ENCODE measurements at regions not wholly inside any gene's neighbourhood (a gene's known extent, or its start where the extent isn't known, plus 50 kb on each side); places are given as distances from the start of the nearest gene placed in this dataset.
A peak's percentile ranks its signal among the peaks of the same experiment; 100 is the strongest.

DNA sequence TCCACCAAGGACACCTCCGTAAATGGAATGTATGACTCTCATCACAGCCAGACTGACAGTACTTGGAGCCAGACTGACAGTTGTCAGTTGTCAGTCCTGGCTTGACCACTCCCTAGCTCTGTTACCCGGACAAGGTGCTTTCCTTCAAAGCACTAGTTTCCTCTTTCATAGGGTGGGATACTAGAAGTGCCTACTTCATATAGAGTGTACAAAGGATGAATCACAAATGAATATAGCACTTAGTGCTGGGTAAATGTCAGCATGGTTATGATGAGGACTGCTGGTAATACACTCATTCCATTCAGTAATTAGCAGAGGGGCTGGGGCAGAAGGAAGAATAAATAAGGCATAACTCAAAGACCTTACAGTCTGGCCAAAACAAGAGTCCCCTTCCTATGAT, 91.4 kb downstream of the ARL4C start:
- Histone ChIP-seq H3K9ac (ENCODE audit: low read length) (no peak overlapping the region), H3K9me3 (ENCODE audit: control insufficient read depth, low read length) (no peaks in the 10 kb centered on the region), H3K27me3 (replicated peaks; ENCODE audit: control insufficient read depth, insufficient read depth, low read length) (no peaks in the 10 kb centered on the region), H3K4me1 (ENCODE audit: control insufficient read depth, insufficient read depth, low read length) (peaks cover 3% of the 10 kb centered on the region), H3K4me3 (ENCODE audit: low read length) (no peak overlapping the region), H3K36me3 (ENCODE audit: control insufficient read depth, insufficient read depth, low read length, severe bottlenecking) (no peaks in the 10 kb centered on the region)
- no peak for DNase-seq (ENCODE audit: low read depth)

- no peaks in the 10 kb centered on the region for H3K9me3 ChIP-seq (ENCODE audit: control insufficient read depth, low read length)
- no peak for DNase-seq (ENCODE audit: low read depth)
- H3K27me3 ChIP-seq (replicated peaks; ENCODE audit: control insufficient read depth, insufficient read depth, low read length), result no peaks in the 10 kb centered on the region
- no peaks in the 10 kb centered on the region for H3K36me3 ChIP-seq (ENCODE audit: control insufficient read depth, insufficient read depth, low read length, severe bottlenecking)
- H3K4me3 ChIP-seq (ENCODE audit: low read length), result no peak overlapping the region
- H3K9ac ChIP-seq (ENCODE audit: low read length), result no peak overlapping the region
- H3K4me1 ChIP-seq (ENCODE audit: control insufficient read depth, insufficient read depth, low read length), result peaks cover 3% of the 10 kb centered on the region
Observed at GRCh38 chr2:234404957-234405356, 91.9 kb downstream of the ARL4C start.

GRCh38 chr2:234403751-234404150, 93.1 kb downstream of the ARL4C start:
- H3K9ac ChIP-seq (ENCODE audit: low read length), result no peak overlapping the region
- H3K4me1 ChIP-seq (ENCODE audit: control insufficient read depth, insufficient read depth, low read length), result peaks cover 3% of the 10 kb centered on the region
- no peaks in the 10 kb centered on the region for H3K27me3 ChIP-seq (replicated peaks; ENCODE audit: control insufficient read depth, insufficient read depth, low read length)
- no peaks in the 10 kb centered on the region for H3K36me3 ChIP-seq (ENCODE audit: control insufficient read depth, insufficient read depth, low read length, severe bottlenecking)
- H3K9me3 ChIP-seq (ENCODE audit: control insufficient read depth, low read length), result no peaks in the 10 kb centered on the region
- H3K4me3 ChIP-seq (ENCODE audit: low read length), result no peak overlapping the region
- no peak for DNase-seq (ENCODE audit: low read depth)

DNA sequence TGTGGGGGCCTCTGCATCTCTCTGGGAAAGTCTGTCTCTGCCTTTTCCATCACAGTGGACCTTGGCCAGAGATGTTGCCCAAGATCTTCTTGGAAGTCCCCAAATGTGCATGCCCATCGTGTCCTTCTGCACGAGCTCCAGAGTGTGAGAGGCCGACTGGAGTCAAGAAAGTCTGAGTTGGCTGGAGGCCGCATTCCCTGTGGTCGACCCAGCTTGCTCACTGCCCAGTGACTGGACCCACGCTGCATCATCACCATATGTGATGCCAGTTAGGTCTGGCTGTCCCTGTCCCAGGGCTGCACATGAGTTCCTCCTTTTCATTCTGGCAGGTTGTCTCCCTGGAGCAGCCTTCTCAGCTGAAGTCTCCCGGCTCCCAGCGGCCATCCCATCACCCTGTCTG, 93.8 kb downstream of the ARL4C start:
- H3K27me3 ChIP-seq (replicated peaks; ENCODE audit: control insufficient read depth, insufficient read depth, low read length), result no peaks in the 10 kb centered on the region
- peak; percentile 10 for DNase-seq (ENCODE audit: low read depth)
- H3K4me3 ChIP-seq (ENCODE audit: low read length), result no peak overlapping the region
- no peak overlapping the region for H3K9ac ChIP-seq (ENCODE audit: low read length)
- peaks cover 3% of the 10 kb centered on the region for H3K4me1 ChIP-seq (ENCODE audit: control insufficient read depth, insufficient read depth, low read length)
- no peaks in the 10 kb centered on the region for H3K36me3 ChIP-seq (ENCODE audit: control insufficient read depth, insufficient read depth, low read length, severe bottlenecking)
- H3K9me3 ChIP-seq (ENCODE audit: control insufficient read depth, low read length), result no peaks in the 10 kb centered on the region

DNA sequence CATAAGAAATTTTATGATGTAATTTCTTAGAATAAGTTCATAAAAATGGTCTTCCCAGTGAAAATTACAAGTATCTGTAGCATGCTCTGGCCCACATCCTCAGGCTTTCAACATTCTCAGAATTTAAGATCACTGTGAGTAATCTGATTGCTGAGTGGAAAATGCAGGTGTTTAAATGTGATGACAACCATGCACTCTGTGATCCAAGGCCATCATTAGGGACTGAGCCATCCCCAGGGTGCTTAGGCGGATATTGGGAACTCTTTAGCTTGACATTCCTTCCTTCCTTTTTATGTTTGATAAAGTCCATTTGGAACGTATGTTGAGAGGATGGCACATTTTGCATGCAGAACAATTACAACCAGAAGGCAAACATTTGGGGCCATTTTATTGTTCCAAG, 95.5 kb downstream of the ARL4C start:
- no peak for DNase-seq (ENCODE audit: low read depth)
- Histone ChIP-seq H3K9ac (ENCODE audit: low read length) (no peak overlapping the region), H3K4me3 (ENCODE audit: low read length) (no peak overlapping the region), H3K9me3 (ENCODE audit: control insufficient read depth, low read length) (no peaks in the 10 kb centered on the region), H3K4me1 (ENCODE audit: control insufficient read depth, insufficient read depth, low read length) (peaks cover 3% of the 10 kb centered on the region), H3K36me3 (ENCODE audit: control insufficient read depth, insufficient read depth, low read length, severe bottlenecking) (no peaks in the 10 kb centered on the region), H3K27me3 (replicated peaks; ENCODE audit: control insufficient read depth, insufficient read depth, low read length) (no peaks in the 10 kb centered on the region)

- Histone ChIP-seq H3K9ac (ENCODE audit: low read length) (no peak overlapping the region), H3K27me3 (replicated peaks; ENCODE audit: control insufficient read depth, insufficient read depth, low read length) (no peaks in the 10 kb centered on the region), H3K4me3 (ENCODE audit: low read length) (no peak overlapping the region), H3K36me3 (ENCODE audit: control insufficient read depth, insufficient read depth, low read length, severe bottlenecking) (no peaks in the 10 kb centered on the region), H3K9me3 (ENCODE audit: control insufficient read depth, low read length) (no peaks in the 10 kb centered on the region), H3K4me1 (ENCODE audit: control insufficient read depth, insufficient read depth, low read length) (peaks cover 3% of the 10 kb centered on the region)
- DNase-seq (ENCODE audit: low read depth), result peak; percentile 37
Observed at GRCh38 chr2:234399451-234400246, 97.2 kb downstream of the ARL4C start.

DNA sequence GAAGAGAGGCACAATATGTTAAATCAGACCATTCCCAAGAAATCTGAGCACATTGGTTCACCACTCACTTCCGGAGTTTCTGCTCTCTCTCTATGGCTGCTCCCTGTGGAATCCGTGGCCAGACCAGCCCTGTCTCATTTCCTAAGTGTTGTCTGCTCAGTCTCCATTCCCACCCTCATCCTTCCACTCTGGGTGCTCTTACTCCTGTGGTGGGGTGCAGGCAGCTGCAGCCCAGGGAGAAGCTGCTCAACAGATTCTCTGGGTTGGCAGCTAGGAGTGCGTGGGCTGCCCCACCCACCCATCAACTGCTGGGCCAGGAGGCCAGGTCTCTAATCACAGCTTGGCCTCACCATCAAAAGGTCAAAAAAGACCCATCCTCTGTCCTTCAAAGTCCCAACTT, 98.3 kb downstream of the ARL4C start:
- H3K9me3 ChIP-seq (ENCODE audit: control insufficient read depth, low read length), result no peaks in the 10 kb centered on the region
- H3K27me3 ChIP-seq (replicated peaks; ENCODE audit: control insufficient read depth, insufficient read depth, low read length), result no peaks in the 10 kb centered on the region
- DNase-seq (ENCODE audit: low read depth), result no peak
- no peak overlapping the region for H3K4me3 ChIP-seq (ENCODE audit: low read length)
- H3K4me1 ChIP-seq (ENCODE audit: control insufficient read depth, insufficient read depth, low read length), result peaks cover 3% of the 10 kb centered on the region
- no peaks in the 10 kb centered on the region for H3K36me3 ChIP-seq (ENCODE audit: control insufficient read depth, insufficient read depth, low read length, severe bottlenecking)
- H3K9ac ChIP-seq (ENCODE audit: low read length), result no peak overlapping the region

DNA sequence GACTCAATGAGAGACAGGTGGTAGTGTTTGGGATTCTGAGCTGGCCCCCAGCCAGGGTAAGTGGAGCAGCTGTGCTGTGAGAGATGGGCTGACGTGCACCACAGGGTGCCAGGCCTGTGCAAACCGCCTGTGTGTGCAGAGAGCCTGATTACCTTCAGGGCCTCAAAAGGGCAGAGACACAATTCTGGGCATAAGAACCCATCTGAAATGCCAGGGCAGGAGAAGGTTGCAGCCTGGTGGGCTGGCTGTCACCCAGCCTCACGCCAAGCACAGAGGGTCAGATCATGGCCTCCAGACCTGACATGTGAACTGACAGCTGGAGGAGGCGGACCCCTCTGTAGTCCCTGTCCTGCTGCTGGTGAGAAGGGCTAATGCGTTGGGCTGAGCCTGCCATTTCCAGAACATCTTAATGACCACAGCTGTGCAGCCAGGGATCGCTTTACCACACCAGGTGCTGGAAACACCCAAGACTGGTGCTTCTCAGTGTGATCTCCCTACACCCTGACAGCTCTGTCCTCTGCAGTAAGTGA, 100.9 kb downstream of the ARL4C start:
- Histone ChIP-seq H3K9me3 (ENCODE audit: control insufficient read depth, low read length) (no peaks in the 10 kb centered on the region), H3K9ac (ENCODE audit: low read length) (no peak overlapping the region), H3K36me3 (ENCODE audit: control insufficient read depth, insufficient read depth, low read length, severe bottlenecking) (no peaks in the 10 kb centered on the region), H3K4me1 (ENCODE audit: control insufficient read depth, insufficient read depth, low read length) (no peaks in the 10 kb centered on the region), H3K27me3 (replicated peaks; ENCODE audit: control insufficient read depth, insufficient read depth, low read length) (no peaks in the 10 kb centered on the region), H3K4me3 (ENCODE audit: low read length) (no peak overlapping the region)
- no peak for DNase-seq (ENCODE audit: low read depth)

DNA sequence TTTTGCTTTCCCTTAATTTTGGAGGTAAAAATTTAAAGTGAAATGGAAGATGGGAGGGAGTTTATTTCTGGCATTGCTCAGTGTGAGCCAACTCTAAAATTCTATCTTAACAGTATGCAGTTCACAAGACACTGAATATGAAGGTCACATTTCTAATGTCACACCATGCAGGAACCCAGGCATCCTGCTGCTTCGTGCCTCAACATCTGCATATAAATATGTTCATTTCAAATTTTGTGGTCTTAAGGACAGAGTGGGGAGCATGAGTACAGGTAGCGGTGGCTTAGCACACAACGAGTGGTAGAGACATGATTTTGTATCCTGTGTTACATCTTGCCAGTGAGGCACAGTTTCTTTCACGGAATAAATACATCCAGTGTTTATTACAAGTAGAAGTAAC, 102.4 kb downstream of the ARL4C start:
- H3K36me3 ChIP-seq (ENCODE audit: control insufficient read depth, insufficient read depth, low read length, severe bottlenecking), result no peaks in the 10 kb centered on the region
- no peak overlapping the region for H3K4me3 ChIP-seq (ENCODE audit: low read length)
- no peaks in the 10 kb centered on the region for H3K4me1 ChIP-seq (ENCODE audit: control insufficient read depth, insufficient read depth, low read length)
- H3K27me3 ChIP-seq (replicated peaks; ENCODE audit: control insufficient read depth, insufficient read depth, low read length), result no peaks in the 10 kb centered on the region
- no peak for DNase-seq (ENCODE audit: low read depth)
- H3K9ac ChIP-seq (ENCODE audit: low read length), result no peak overlapping the region
- no peaks in the 10 kb centered on the region for H3K9me3 ChIP-seq (ENCODE audit: control insufficient read depth, low read length)

GRCh38 chr2:234393354-234393753, 103.5 kb downstream of the ARL4C start:
- no peak overlapping the region for H3K9ac ChIP-seq (ENCODE audit: low read length)
- H3K4me1 ChIP-seq (ENCODE audit: control insufficient read depth, insufficient read depth, low read length), result peaks cover 2% of the 10 kb centered on the region

DNA sequence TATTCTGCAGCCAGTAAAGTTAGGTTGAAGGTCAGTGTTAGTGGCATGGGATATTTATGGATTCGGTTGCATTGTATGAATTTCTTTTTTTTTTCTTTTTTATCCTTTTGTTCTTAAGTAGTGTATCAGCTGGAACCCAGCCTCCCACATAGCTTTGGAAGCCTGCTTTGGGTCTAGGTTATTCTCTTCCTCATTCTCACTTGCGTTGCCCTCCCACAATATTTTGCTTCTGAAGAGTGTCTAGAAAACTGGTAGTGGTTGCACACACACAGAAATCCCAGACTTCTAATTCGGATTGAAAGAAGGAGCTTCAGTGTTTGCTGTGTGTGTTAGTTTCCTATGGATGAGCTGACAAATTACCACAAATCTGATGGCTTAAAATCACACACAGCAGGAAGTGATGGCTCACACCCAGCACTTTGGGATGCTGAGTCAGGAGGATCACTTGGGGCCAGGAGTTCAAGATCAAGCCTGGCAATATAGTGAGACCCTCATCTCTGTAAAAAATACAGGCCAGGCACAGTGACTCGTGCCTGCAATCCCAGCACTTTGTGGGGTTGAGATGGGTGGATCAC, 104.8 kb downstream of the ARL4C start:
- H3K27me3 ChIP-seq (replicated peaks; ENCODE audit: control insufficient read depth, insufficient read depth, low read length), result no peaks in the 10 kb centered on the region
- peaks cover 6% of the 10 kb centered on the region for H3K4me1 ChIP-seq (ENCODE audit: control insufficient read depth, insufficient read depth, low read length)

More at GRCh38 chr2:234393354-234393753, 103.5 kb downstream of the ARL4C start:
- no peak overlapping the region for H3K4me3 ChIP-seq (ENCODE audit: low read length)
- H3K9me3 ChIP-seq (ENCODE audit: control insufficient read depth, low read length), result no peaks in the 10 kb centered on the region
- DNase-seq (ENCODE audit: low read depth), result no peak
- H3K27me3 ChIP-seq (replicated peaks; ENCODE audit: control insufficient read depth, insufficient read depth, low read length), result no peaks in the 10 kb centered on the region
- no peaks in the 10 kb centered on the region for H3K36me3 ChIP-seq (ENCODE audit: control insufficient read depth, insufficient read depth, low read length, severe bottlenecking)

More for the DNA sequence above, 104.8 kb downstream of the ARL4C start:
- H3K9ac ChIP-seq (ENCODE audit: low read length), result no peak overlapping the region
- no peaks in the 10 kb centered on the region for H3K36me3 ChIP-seq (ENCODE audit: control insufficient read depth, insufficient read depth, low read length, severe bottlenecking)
- H3K4me3 ChIP-seq (ENCODE audit: low read length), result no peak overlapping the region
- H3K9me3 ChIP-seq (ENCODE audit: control insufficient read depth, low read length), result no peaks in the 10 kb centered on the region
- DNase-seq (ENCODE audit: low read depth), result no peak
